OCI-LY1 (cell line): ENCODE measurements at regions not wholly inside any gene's neighbourhood (a gene's known extent, or its start where the extent isn't known, plus 50 kb on each side); places are given as distances from the start of the nearest gene placed in this dataset.

Experiments
- CTCF ChIP-seq: fragments of 200-600 bp; sonication (generic), shearing (Covaris generic); IDR thresholded peaks from 2 replicates; pipeline ENCODE4 v1.5.1; 2017; ENCODE audit warnings: mild to moderate bottlenecking, antibody characterized with exemption, low read length, moderate library complexity, mixed read lengths
- EZH2 ChIP-seq: fragments of 200-600 bp; sonication (generic), shearing (Covaris generic); IDR thresholded peaks from 2 replicates; pipeline ENCODE4 v1.8.0; 2017; ENCODE audit warnings: borderline replicate concordance, mixed run types, mild to moderate bottlenecking, antibody characterized with exemption, low read length, moderate library complexity, mixed read lengths

- TF ChIP-seq CTCF (no peak), EZH2 (no peak)
Measured at GRCh38 chr3:117310536-117310935, 601.0 kb downstream of the TUSC7 start.
